Heart left ventricle (tissue), 16 donors: ENCODE measurements at regions not wholly inside any gene's neighbourhood (a gene's known extent, or its start where the extent isn't known, plus 50 kb on each side); places are given as distances from the start of the nearest gene placed in this dataset.
"Not testable (repeated sequence)": the region's sequence is repeated elsewhere in the genome, so short reads cannot be mapped to it uniquely, and the experiment has no call there.

ENCODE experiments used
- ATAC-seq, 4 donors: fragments of 200-7000 bp; cut with Tn5 transposase; one replicate each; pipeline ENCODE4 v1.9.1; 2020 to 2022; ENCODE audit warnings: moderate library complexity in 4 of 4, mild to moderate bottlenecking in 3 of 4, moderate number of reproducible peaks in 1 of 4
- DNase-seq, 5 donors: peaks; one replicate each; pipeline ENCODE4 v3.0.0-alpha.2; 2020
- H3K27ac ChIP-seq, 12 donors: fragments of 200-600 bp; sonication (generic) in 4 of 12; one replicate each; pipeline versions ENCODE4 v1.5.0 to v1.8.0; 2016 to 2022; ENCODE audit warnings: mild to moderate bottlenecking in 2 of 12
- H3K27me3 ChIP-seq, 9 donors: fragments of 200-600 bp; sonication (generic) in 2 of 9; one replicate each; pipeline versions ENCODE4 v1.5.1 to v1.8.0; 2016 to 2022; ENCODE audit warnings: mild to moderate bottlenecking in 3 of 9
- H3K36me3 ChIP-seq, 9 donors: fragments of 200-600 bp; sonication (generic) in 2 of 9; one replicate each; pipeline versions ENCODE4 v1.5.0 to v1.8.0; 2018 to 2022; ENCODE audit warnings: mild to moderate bottlenecking in 2 of 9
- H3K4me1 ChIP-seq, 12 donors: fragments of 200-600 bp; sonication (generic) in 4 of 12; one replicate each; pipeline versions ENCODE4 v1.5.0 to v1.8.0; 2016 to 2022; ENCODE audit warnings: mild to moderate bottlenecking in 3 of 12
- H3K4me3 ChIP-seq, 12 donors: fragments of 200-600 bp; sonication (generic) in 4 of 12; one replicate each; pipeline versions ENCODE4 v1.5.0 to v1.8.0; 2017 to 2022; ENCODE audit warnings: mild to moderate bottlenecking in 9 of 12, moderate library complexity in 4 of 12
- H3K9me3 ChIP-seq, 12 donors: fragments of 200-600 bp; sonication (generic) in 4 of 12; one replicate each; pipeline versions ENCODE4 v1.5.0 to v1.8.0; 2016 to 2022; ENCODE audit warnings: mild to moderate bottlenecking in 1 of 12
- POLR2A ChIP-seq, 2 donors: fragments of 450-650 bp; IDR thresholded peaks; one replicate each; pipeline ENCODE4 v1.6.1; 2017; ENCODE audit warnings: antibody characterized with exemption in 2 of 2, mild to moderate bottlenecking in 2 of 2, moderate library complexity in 2 of 2
- WGBS, 4 donors: extraction: QIAGEN DNeasy Blood & Tissue Kit in 2 of 4; methylation state at CpG; one replicate each; pipeline versions ENCODE4 v1.1.5 to v1.1.7; 2013 to 2018; 5-methylcytosine and 5-hydroxymethylcytosine counted together
- intact Hi-C, 10 donors: fragments of 100-400 bp; cut with DNase I; formaldehyde crosslinking; loops; one replicate each; pipeline versions ENCODE4 v1.11.1 to v1.14.2; 2022
- TF ChIP-seq, protein P1 (sequence below), 12 donors: fragments of 200-600 bp; sonication (generic) in 4 of 12; IDR thresholded peaks; one replicate each; pipeline versions ENCODE4 v1.5.0 to v1.8.0; 2018 to 2022; ENCODE audit warnings: antibody characterized with exemption in 12 of 12, mild to moderate bottlenecking in 5 of 12
- donor health status: ischemic (EF 13 %, LVEDD 7.1; RV severe dilation, severe dysfunction).
- donor health status: healthy with polysubstance abuse.
- donor health status: DM: no; HTN: yes; CAD: no.
- donor health status: DM: no; HTN: no; CAD: no.
- donor health status: ischemic (EF 25% LVEDD 6.9; RV normal size, moderate dysfunction).
- donor health status: ischemic (EF 25% LVEDD 5.7; RV mildly dilated, moderate dysfunction).
- donor health status: healthy.
- donor health status: DM: yes; HTN: yes; CAD: no.
- donor health status: ischemic (EF 35%, LVEDD 5.7; RV mildly dilated, moderate dysfunction).
- donor health status: nonischemic (EF 11% LVEDD 7.7; RV severe dilation, severe dysfunction).
- donor health status: DM: yes; HTN: yes; CAD: no.
- donor health status: PGD.
- donor health status: ischemic (EF 29% LVEDD 5.4; RV normal size, mild dysfunction).
- donor health status: nonischemic (EF 23%, LVEDD 6.1; RV moderate dilation, normal function).

DNA sequence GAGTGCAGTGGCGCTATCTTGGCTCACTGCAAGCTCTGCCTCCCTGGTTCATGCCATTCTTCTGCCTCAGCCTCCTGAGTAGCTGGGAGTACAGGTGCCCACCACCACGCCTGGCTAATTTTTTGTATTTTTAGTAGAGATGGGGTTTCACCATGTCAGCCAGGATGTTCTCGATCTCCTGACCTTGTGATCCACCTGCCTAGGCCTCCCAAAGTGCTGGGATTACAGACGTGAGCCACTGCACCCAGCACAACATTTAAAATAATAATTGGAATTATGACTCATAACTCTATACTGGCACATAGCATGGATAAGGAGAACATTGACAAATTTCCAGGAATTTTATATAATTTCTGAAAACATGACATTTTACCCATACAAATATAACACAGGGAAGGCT, 54.2 kb downstream of the DBET start:
- ATAC-seq, DNase-seq, H3K4me3 ChIP-seq, H3K27ac ChIP-seq, H3K9me3 ChIP-seq, H3K4me1 ChIP-seq, H3K27me3 ChIP-seq, intact Hi-C loops, H3K36me3 ChIP-seq: not testable (repeated sequence)
- WGBS, 4 donors: 43 to 55% (median 49%) methylated on average over 3 to 4 of the region's 4 CpGs

DNA sequence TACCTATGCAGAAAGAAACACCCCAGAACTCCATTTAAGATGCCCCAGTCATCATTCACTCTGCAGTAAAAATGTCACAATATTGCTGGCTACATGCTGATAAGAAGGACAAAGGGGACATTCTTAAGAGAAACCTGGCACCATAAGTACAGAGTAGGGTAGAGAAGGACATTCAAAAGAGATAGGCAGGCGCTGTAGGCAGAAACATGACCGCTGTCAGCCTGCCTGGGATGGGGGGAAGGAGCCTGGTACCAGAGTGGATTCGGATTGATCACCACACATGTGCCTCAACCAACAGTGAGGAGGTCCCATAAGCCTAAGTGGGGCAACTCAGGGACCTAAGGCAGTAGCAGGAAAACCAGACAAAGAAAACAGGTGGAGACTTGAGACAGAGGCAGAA, 54.1 kb upstream of the DUX4 start:
- H3K9me3 ChIP-seq, H3K4me1 ChIP-seq, H3K27me3 ChIP-seq, H3K36me3 ChIP-seq, H3K27ac ChIP-seq, intact Hi-C loops, H3K4me3 ChIP-seq: not testable (repeated sequence)
- ATAC-seq (peak in 3 of 4 donors; percentile 35 to 56 (median 55)), DNase-seq (peak in 1 of 5 donors; percentile 2)
- WGBS, 4 donors: 41 to 75% (median 52%) methylated on average over 3 of the region's 3 CpGs

DNA sequence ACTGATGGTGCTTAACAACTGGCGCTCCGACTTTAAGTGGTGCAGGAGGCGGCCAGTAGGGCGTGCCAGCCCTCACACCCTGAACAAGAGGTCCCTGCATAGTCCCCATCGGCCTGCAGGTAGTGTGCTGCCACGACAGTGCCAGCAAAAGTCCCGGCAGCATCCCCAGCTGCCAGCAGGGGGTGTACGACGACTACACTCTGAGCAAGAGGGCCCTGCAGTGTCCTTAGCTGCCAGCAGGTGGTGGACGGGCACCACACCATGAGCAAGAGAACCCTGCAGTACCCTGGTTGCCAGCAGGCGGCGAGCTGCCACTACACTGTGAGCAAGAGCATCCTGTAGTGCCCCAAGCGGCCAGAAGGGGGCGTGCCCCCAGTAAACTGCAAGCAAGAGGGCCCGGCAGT, 53.5 kb upstream of the DUX4 start:
- H3K9me3 ChIP-seq, H3K27ac ChIP-seq, H3K4me3 ChIP-seq, H3K4me1 ChIP-seq, H3K36me3 ChIP-seq, intact Hi-C loops, H3K27me3 ChIP-seq: not testable (repeated sequence)
- peak in 1 of 5 donors; percentile 8 for DNase-seq
- 64 to 66% (median 65%) methylated on average over 7 to 9 of the region's 15 CpGs; no CpG with 5 or more reads in 1 of the 4 donors for WGBS, 4 donors
- peak in 2 of 4 donors; percentile 7 to 25 for ATAC-seq

DNA sequence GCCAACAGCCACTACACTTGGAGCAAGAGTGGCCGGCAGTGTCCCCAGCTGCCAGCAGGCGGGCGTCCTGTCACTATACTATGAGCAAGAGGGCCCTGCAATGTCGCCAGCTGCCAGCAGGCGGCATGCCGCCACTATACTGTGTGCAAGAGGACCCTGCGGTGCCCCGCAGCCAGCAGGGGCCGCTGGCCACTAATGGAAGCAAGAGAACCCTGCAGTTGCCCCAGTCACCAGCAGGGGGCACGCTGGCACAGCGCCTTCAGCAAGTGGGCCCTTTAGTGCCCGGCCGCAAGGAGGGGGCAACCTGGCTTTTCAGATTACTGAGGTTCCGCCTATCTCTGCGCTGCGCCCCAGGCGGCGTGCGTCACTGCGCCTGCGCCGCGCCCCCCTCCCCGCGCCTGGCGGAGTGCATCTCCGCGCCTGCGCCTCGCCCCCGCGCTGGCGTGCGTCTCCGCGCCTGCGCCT, 53.0 kb upstream of the DUX4 start:
- 75 to 84% (median 78%) methylated on average over 4 to 29 of the region's 37 CpGs; no CpG with 5 or more reads in 1 of the 4 donors for WGBS, 4 donors
- intact Hi-C loops, H3K36me3 ChIP-seq, H3K27me3 ChIP-seq, H3K9me3 ChIP-seq, H3K27ac ChIP-seq, H3K4me3 ChIP-seq, H3K4me1 ChIP-seq: not testable (repeated sequence)
- ATAC-seq: peak; percentile 21 to 68 (median 52)
- TF ChIP-seq, protein P1, sequence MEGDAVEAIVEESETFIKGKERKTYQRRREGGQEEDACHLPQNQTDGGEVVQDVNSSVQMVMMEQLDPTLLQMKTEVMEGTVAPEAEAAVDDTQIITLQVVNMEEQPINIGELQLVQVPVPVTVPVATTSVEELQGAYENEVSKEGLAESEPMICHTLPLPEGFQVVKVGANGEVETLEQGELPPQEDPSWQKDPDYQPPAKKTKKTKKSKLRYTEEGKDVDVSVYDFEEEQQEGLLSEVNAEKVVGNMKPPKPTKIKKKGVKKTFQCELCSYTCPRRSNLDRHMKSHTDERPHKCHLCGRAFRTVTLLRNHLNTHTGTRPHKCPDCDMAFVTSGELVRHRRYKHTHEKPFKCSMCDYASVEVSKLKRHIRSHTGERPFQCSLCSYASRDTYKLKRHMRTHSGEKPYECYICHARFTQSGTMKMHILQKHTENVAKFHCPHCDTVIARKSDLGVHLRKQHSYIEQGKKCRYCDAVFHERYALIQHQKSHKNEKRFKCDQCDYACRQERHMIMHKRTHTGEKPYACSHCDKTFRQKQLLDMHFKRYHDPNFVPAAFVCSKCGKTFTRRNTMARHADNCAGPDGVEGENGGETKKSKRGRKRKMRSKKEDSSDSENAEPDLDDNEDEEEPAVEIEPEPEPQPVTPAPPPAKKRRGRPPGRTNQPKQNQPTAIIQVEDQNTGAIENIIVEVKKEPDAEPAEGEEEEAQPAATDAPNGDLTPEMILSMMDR (IDR thresholded peaks at IDR 0.05): peak in 7 of 12 donors; percentile 12 to 37 (median 32)
- peak in 3 of 5 donors; percentile 8 to 55 (median 34) for DNase-seq

DNA sequence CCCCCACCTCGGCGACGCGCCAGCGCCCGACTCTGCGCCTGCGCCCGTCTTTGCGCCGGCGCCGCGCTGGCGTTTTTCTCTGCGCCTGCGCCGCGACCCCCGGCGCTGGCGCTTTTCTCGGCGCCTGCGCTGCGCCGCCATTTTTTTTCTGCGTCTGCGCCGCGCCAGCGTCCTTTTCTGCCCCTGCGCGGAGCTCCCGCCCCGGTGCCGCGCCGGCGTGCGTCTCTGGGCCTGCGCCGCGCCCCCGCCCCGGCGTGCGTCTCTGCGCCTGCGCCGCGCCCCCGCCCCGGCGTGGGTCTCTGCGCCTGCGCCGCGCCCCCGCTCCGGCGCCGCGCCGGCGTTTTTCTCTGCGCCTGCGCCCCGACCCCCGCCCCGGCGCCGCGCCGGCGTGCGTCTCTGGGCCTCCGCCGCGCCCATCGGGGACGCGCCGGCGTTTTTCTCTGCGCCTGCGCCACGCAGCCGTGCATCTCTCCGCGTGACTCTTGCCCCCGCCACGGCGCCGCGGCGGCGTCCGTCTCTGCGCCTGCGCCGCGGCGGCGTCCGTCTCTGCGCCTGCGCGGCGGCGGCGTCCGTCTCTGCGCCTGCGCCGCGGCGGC, 52.4 kb upstream of the DUX4 start:
- H3K9me3 ChIP-seq, H3K27me3 ChIP-seq, H3K36me3 ChIP-seq, intact Hi-C loops, H3K27ac ChIP-seq, H3K4me3 ChIP-seq, H3K4me1 ChIP-seq: not testable (repeated sequence)
- 78 to 80% (median 79%) methylated on average over 84 to 110 of the region's 118 CpGs for WGBS, 4 donors
- DNase-seq (peak in 2 of 5 donors; percentile 20 to 58), ATAC-seq (peak in 1 of 4 donors; percentile 35)

DNA sequence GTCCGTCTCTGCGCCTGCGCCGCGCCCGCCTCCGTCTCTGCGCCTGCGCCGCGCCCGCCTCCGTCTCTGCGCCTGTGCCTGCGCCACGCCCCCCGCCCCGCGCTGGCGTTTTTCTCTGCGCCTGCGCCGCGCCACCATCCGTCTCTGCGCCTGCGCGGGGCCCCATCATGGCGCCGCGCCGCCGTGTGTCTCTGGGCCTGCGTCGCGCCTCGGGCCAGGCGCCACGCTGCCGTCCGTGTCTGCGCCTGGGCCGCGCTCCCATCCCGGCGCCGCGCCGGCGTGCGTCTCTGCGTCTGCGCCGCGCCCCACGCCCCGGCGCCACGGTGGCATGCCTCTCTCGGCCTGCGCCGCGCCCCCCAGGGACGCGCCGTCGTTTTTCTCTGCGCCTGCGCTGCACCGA, 51.8 kb upstream of the DUX4 start:
- Histone ChIP-seq H3K4me3 (no peak overlapping the region), H3K27ac (no peak overlapping the region), H3K4me1 (no peaks in the 10 kb centered on the region), H3K36me3 (no peaks in the 10 kb centered on the region), H3K27me3 (no peaks in the 10 kb centered on the region), H3K9me3 (peaks cover 0 to 2% (median 0%) of the 10 kb centered on the region in 12 donors)
- DNase-seq (peak in 3 of 5 donors; percentile 14 to 50 (median 37)), ATAC-seq (peak in 3 of 4 donors; percentile 8 to 83 (median 41))
- TF ChIP-seq, protein P1 (IDR thresholded peaks at IDR 0.05): no peak
- TF ChIP-seq POLR2A (IDR thresholded peaks at IDR 0.05): no peak
- WGBS, 4 donors: 74 to 77% (median 75%) methylated on average over 25 to 70 of the region's 70 CpGs
- intact Hi-C loops: no loop called here

DNA sequence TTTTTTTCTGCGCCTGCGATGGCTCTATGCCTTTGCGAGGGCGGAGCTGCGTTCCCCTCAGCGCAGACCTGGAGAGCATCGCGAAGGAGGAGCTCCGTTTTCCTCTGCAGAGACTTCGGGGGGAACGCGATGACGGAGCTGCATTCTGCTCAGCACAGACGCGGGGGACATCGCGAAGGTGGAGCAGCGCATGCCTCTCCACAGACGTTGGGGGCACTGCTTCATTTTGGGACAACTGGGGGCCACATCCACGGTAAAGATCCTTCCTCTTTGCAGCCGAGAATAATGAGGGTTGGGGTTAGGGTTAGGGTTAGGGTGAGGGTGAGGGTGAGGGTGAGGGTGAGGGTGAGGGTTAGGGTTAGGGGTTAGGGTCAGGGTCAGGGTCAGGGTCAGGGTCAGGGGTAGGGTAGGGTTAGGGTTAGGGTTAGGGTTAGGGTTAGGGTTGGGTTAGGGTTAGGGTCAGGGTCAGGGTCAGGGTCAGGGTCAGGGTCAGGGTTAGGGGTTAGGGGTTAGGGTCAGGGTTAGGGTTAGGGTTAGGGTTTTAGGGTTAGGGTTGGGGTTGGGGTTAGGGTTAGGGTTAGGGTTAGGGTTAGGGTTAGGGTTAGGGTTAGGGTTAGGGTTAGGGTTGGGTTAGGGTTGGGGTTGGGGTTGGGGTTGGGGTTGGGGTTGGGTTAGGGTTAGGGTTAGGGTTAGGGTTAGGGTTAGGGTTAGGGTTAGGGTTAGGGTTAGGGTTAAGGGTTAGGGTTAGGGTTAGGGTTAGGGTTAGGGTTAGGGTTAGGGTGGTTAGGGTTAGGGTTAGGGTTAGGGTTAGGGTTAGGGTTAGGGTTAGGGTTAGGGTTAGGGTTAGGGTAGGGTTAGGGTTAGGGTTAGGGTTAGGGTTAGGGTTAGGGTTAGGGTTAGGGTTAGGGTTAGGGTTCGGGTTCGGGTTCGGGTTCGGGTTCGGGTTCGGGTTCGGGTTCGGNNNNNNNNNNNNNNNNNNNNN, 51.1 kb upstream of the DUX4 start:
- H3K36me3 ChIP-seq, H3K9me3 ChIP-seq, H3K27ac ChIP-seq, H3K27me3 ChIP-seq, H3K4me1 ChIP-seq, H3K4me3 ChIP-seq, intact Hi-C loops: not testable (repeated sequence)
- ATAC-seq (peak; percentile 37 to 77 (median 62)), DNase-seq (peak in 3 of 5 donors; percentile 22 to 69 (median 26))
- 78 to 85% (median 82%) methylated on average over 8 to 29 of the region's 29 CpGs for WGBS, 4 donors
